Nephron progenitor cell (in vitro differentiated cells): ENCODE measurements at regions not wholly inside any gene's neighbourhood (a gene's known extent, or its start where the extent isn't known, plus 50 kb on each side); places are given as distances from the start of the nearest gene placed in this dataset.

Experiments used
- DNase-seq: peaks from one replicate; pipeline ENCODE4 v3.0.0; 2021
- H3K27ac Mint-ChIP-seq: 2 replicates; pipeline ENCODE4 v1.8.0; 2021; ENCODE audit warnings: mild to moderate bottlenecking, moderate library complexity, mixed read lengths
- H3K27me3 Mint-ChIP-seq: 2 replicates; pipeline ENCODE4 v1.8.0; 2021; ENCODE audit warnings: mild to moderate bottlenecking, low read depth, mixed read lengths; ENCODE audit not compliant: poor library complexity
- H3K36me3 Mint-ChIP-seq: 2 replicates; pipeline ENCODE4 v1.8.0; 2021; ENCODE audit warnings: low read depth, mixed read lengths
- H3K4me1 Mint-ChIP-seq: 2 replicates; pipeline ENCODE4 v1.8.0; 2021; ENCODE audit warnings: mixed read lengths
- H3K4me3 Mint-ChIP-seq: 2 replicates; pipeline ENCODE4 v1.8.0; 2021; ENCODE audit warnings: mild to moderate bottlenecking, moderate library complexity, mixed read lengths
- H3K9me3 Mint-ChIP-seq: 2 replicates; pipeline ENCODE4 v1.8.0; 2021; ENCODE audit warnings: mild to moderate bottlenecking, moderate library complexity, mixed read lengths
- CTCF ChIP-seq: fragments of 200-600 bp; sonication (generic); IDR thresholded peaks from 2 replicates; pipeline ENCODE4 v1.5.0; 2021; ENCODE audit warnings: antibody characterized with exemption

GRCh38 chr13:26463848-26464247, 93.6 kb upstream of the WASF3 start:
- H3K4me1 Mint-ChIP-seq = no peaks in the 10 kb centered on the region
- no peak for DNase-seq
- H3K4me3 Mint-ChIP-seq = no peak overlapping the region
- no peak overlapping the region for H3K27ac Mint-ChIP-seq
- H3K9me3 Mint-ChIP-seq = no peaks in the 10 kb centered on the region
- H3K27me3 Mint-ChIP-seq = peaks cover 7% of the 10 kb centered on the region
- no peak for TF ChIP-seq CTCF
- H3K36me3 Mint-ChIP-seq = no peaks in the 10 kb centered on the region

DNA sequence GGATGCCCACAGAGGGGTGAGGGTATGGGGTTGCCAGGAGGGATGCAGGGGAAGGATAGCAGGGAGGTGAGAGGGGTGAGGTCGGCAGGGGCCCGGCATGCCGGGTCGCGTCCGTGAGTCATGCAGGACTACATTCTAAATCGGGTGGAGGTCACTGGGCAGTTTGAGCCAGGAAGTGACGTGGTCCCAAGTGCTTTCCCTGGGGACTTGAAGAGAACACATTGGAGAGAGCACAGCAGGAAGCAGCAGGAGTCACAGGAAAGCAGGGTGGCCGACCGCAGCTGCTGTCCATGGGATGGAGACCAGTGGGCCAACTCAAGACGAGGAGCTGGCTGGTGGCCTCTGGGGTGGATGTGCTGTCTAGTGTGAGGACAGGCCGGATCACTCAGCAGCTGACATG, 92.0 kb upstream of the WASF3 start:
- Mint-ChIP-seq H3K27ac (no peak overlapping the region), H3K27me3 (peaks cover 7% of the 10 kb centered on the region), H3K9me3 (no peaks in the 10 kb centered on the region), H3K4me3 (no peak overlapping the region), H3K36me3 (no peaks in the 10 kb centered on the region), H3K4me1 (no peaks in the 10 kb centered on the region)
- DNase-seq = no peak
- no peak for TF ChIP-seq CTCF

GRCh38 chr13:26465954-26466353, 91.5 kb upstream of the WASF3 start:
- no peaks in the 10 kb centered on the region for H3K4me1 Mint-ChIP-seq
- H3K36me3 Mint-ChIP-seq = no peaks in the 10 kb centered on the region
- DNase-seq = no peak

GRCh38 chr13:26468265-26468801, 89.2 kb upstream of the WASF3 start:
- no peaks in the 10 kb centered on the region for H3K36me3 Mint-ChIP-seq
- no peak overlapping the region for H3K27ac Mint-ChIP-seq
- H3K9me3 Mint-ChIP-seq = no peaks in the 10 kb centered on the region
- no peak for DNase-seq
- no peak overlapping the region for H3K4me3 Mint-ChIP-seq
- no peaks in the 10 kb centered on the region for H3K4me1 Mint-ChIP-seq
- H3K27me3 Mint-ChIP-seq = peaks cover 11% of the 10 kb centered on the region
- no peak for TF ChIP-seq CTCF

More at GRCh38 chr13:26465954-26466353, 91.5 kb upstream of the WASF3 start:
- Mint-ChIP-seq H3K27ac (no peak overlapping the region), H3K27me3 (peaks cover 7% of the 10 kb centered on the region), H3K9me3 (no peaks in the 10 kb centered on the region), H3K4me3 (no peak overlapping the region)
- TF ChIP-seq CTCF = no peak

GRCh38 chr13:26469602-26470001, 87.9 kb upstream of the WASF3 start:
- no peak for DNase-seq
- peaks cover 5% of the 10 kb centered on the region for H3K4me1 Mint-ChIP-seq
- no peak overlapping the region for H3K4me3 Mint-ChIP-seq
- H3K27ac Mint-ChIP-seq = no peak overlapping the region
- TF ChIP-seq CTCF = no peak
- H3K27me3 Mint-ChIP-seq = peaks cover 14% of the 10 kb centered on the region
- no peaks in the 10 kb centered on the region for H3K9me3 Mint-ChIP-seq
- H3K36me3 Mint-ChIP-seq = no peaks in the 10 kb centered on the region

DNA sequence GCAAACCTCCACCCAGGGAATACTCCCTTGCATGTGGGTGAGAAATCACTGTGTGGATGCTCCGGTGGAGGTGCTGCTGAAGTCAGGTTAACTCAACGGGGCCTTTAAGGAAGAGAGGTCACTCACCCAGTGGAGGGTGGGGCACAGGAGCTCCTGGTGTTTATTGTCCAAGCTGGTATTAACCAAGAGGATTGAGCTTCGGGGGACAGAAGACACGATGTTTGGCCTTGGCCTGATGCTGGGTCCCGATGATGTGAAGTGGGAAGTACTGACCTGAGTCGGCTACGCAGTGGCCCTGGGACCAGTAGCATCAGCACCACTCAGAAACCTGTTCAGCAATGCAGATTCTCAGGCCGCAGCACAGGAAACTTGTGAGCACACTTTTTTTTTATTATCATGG, 85.7 kb upstream of the WASF3 start:
- Mint-ChIP-seq H3K4me3 (no peak overlapping the region), H3K36me3 (no peaks in the 10 kb centered on the region), H3K27ac (no peak overlapping the region), H3K9me3 (no peaks in the 10 kb centered on the region), H3K27me3 (peaks cover 11% of the 10 kb centered on the region), H3K4me1 (peaks cover 25% of the 10 kb centered on the region)
- DNase-seq = no peak
- no peak for TF ChIP-seq CTCF
